Loucy (cell line): ENCODE measurements at regions not wholly inside any gene's neighbourhood (a gene's known extent, or its start where the extent isn't known, plus 50 kb on each side); places are given as distances from the start of the nearest gene placed in this dataset.

Experiments used
- EZH2phosphoT487 ChIP-seq: fragments of 200-600 bp; IDR thresholded peaks from 2 replicates; pipeline ENCODE4 v1.6.1; 2018; ENCODE audit warnings: antibody characterized with exemption, mild to moderate bottlenecking, moderate library complexity, borderline replicate concordance
- TF ChIP-seq, protein P1 (sequence below): fragments of 200-600 bp; sonication (generic); conservative IDR thresholded peaks from 2 replicates; pipeline ENCODE4 v1.5.1; 2014; ENCODE audit warnings: mild to moderate bottlenecking, antibody characterized with exemption, low read length

DNA sequence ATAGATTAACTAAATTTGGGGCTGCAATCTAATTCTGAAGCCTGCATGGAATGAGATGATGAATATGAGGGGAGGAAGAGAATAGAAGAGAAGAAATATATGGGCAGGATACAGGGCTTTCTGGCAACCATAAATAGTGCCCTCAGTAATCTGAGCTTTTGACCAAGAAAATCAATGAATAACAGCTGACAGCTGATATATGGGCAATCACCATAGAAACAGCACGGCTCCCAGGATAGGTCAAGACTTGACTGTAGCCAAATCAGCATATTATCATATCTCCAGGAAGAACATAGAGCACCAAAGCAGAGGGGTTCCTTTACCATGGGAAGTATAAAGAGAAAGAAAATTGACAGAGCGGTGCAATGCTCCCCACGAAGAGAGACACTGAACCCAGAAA, 643.8 kb upstream of the TENM4 start:
- TF ChIP-seq, protein P1, sequence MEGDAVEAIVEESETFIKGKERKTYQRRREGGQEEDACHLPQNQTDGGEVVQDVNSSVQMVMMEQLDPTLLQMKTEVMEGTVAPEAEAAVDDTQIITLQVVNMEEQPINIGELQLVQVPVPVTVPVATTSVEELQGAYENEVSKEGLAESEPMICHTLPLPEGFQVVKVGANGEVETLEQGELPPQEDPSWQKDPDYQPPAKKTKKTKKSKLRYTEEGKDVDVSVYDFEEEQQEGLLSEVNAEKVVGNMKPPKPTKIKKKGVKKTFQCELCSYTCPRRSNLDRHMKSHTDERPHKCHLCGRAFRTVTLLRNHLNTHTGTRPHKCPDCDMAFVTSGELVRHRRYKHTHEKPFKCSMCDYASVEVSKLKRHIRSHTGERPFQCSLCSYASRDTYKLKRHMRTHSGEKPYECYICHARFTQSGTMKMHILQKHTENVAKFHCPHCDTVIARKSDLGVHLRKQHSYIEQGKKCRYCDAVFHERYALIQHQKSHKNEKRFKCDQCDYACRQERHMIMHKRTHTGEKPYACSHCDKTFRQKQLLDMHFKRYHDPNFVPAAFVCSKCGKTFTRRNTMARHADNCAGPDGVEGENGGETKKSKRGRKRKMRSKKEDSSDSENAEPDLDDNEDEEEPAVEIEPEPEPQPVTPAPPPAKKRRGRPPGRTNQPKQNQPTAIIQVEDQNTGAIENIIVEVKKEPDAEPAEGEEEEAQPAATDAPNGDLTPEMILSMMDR, result no peak
- TF ChIP-seq EZH2phosphoT487, result no peak
